NCI-H2196 treated with DMSO at 0.1 percent for 48 hours (cell line): ENCODE measurements at regions not wholly inside any gene's neighbourhood (a gene's known extent, or its start where the extent isn't known, plus 50 kb on each side); places are given as distances from the start of the nearest gene placed in this dataset.
"Not testable (repeated sequence)": the region's sequence is repeated elsewhere in the genome, so short reads cannot be mapped to it uniquely, and the experiment has no call there.

Source experiments
- DNase-seq: peaks from one replicate; lab custom pipeline; 2025; ENCODE audit not compliant: unreplicated experiment; lab: John Stamatoyannopoulos, UW

- DNase-seq = no peak
Observed at GRCh38 chr6:48552905-48553304, 441.9 kb upstream of the PTCHD4 start.

- DNase-seq = no peak
Observed at GRCh38 chr6:48550603-48551002, 439.6 kb upstream of the PTCHD4 start.

- DNase-seq = no peak
Observed at GRCh38 chr6:48542191-48542590, 431.2 kb upstream of the PTCHD4 start.

GRCh38 chr6:48541649-48542048, 430.7 kb upstream of the PTCHD4 start:
- no peak for DNase-seq

- no peak for DNase-seq
Observed at GRCh38 chr6:48535582-48536009, 424.6 kb upstream of the PTCHD4 start.

- not testable (repeated sequence) for DNase-seq
Observed at GRCh38 chr6:48530978-48531377, 420.0 kb upstream of the PTCHD4 start.

- DNase-seq = no peak
Observed at GRCh38 chr6:48525849-48526248, 414.9 kb upstream of the PTCHD4 start.

GRCh38 chr6:48520951-48521350, 410.0 kb upstream of the PTCHD4 start:
- no peak for DNase-seq

- DNase-seq = no peak
Observed at GRCh38 chr6:48512390-48512789, 401.4 kb upstream of the PTCHD4 start.

GRCh38 chr6:48511378-48511777, 400.4 kb upstream of the PTCHD4 start:
- DNase-seq = no peak

GRCh38 chr6:48505621-48506020, 394.6 kb upstream of the PTCHD4 start:
- no peak for DNase-seq

- not testable (repeated sequence) for DNase-seq
Observed at GRCh38 chr6:48493432-48493831, 382.4 kb upstream of the PTCHD4 start.

- no peak for DNase-seq
Observed at GRCh38 chr6:48490658-48491057, 379.7 kb upstream of the PTCHD4 start.

GRCh38 chr6:48486876-48487275, 375.9 kb upstream of the PTCHD4 start:
- no peak for DNase-seq

GRCh38 chr6:48486373-48486772, 375.4 kb upstream of the PTCHD4 start:
- no peak for DNase-seq

- no peak for DNase-seq
Observed at GRCh38 chr6:48476257-48476656, 365.3 kb upstream of the PTCHD4 start.

GRCh38 chr6:48475275-48475674, 364.3 kb upstream of the PTCHD4 start:
- DNase-seq = no peak

- no peak for DNase-seq
Observed at GRCh38 chr6:48474830-48475229, 363.8 kb upstream of the PTCHD4 start.

GRCh38 chr6:48474136-48474535, 363.1 kb upstream of the PTCHD4 start:
- DNase-seq = no peak

GRCh38 chr6:48472535-48472934, 361.5 kb upstream of the PTCHD4 start:
- DNase-seq = no peak

- no peak for DNase-seq
Observed at GRCh38 chr6:48472091-48472490, 361.1 kb upstream of the PTCHD4 start.

- no peak for DNase-seq
Observed at GRCh38 chr6:48471326-48471725, 360.3 kb upstream of the PTCHD4 start.

- DNase-seq = no peak
Observed at GRCh38 chr6:48449002-48449401, 338.0 kb upstream of the PTCHD4 start.

- DNase-seq = no peak
Observed at GRCh38 chr6:48447251-48447650, 336.3 kb upstream of the PTCHD4 start.
